IPS DF 19.7 (cell line): ENCODE measurements at regions not wholly inside any gene's neighbourhood (a gene's known extent, or its start where the extent isn't known, plus 50 kb on each side); places are given as distances from the start of the nearest gene placed in this dataset.

Source experiments
- DNase-seq: peaks from one replicate; pipeline ENCODE4 v3.0.0-alpha.2; 2013; ENCODE audit warnings: low read depth, low spot score

DNA sequence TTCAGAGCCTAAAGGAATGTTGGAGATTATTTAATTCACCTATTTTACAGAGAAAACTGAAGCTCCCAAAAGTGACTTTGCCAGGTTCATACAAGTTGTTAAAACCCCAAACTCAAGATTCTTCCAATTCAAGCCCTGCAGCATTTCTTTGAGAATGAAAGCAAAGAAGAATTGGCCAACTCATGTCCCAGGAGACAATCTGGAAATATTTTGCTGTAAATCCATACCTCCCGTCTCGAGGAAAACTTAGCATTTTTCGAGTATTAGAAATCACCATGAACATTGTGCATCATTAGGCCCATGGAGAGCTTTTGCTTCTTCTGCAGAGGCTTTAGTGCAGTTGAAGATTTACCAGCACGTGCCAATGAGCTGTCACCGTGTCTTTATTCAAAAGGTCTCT lies 176.4 kb upstream of the KCNJ16 start:
- DNase-seq, result no peak

DNA sequence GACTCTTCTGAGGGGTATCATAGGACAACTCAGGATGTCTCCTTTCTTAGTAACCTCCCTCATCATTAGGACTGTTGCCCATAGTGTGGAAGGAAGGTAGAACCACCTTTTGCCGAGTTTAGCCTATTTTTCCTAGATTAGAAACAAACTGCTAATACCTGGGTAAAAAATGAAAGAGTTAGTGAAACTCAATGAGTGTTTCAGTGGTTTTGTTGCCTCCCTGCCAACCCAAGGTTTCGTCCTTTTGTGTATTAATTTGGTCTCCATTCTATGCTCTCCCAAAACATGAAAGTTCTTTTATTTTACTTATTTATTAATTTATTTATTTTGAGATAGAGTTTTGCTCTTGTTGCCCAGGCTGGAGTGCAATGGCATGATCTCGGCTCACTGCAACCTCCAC lies 174.9 kb upstream of the KCNJ16 start:
- DNase-seq, result no peak

DNA sequence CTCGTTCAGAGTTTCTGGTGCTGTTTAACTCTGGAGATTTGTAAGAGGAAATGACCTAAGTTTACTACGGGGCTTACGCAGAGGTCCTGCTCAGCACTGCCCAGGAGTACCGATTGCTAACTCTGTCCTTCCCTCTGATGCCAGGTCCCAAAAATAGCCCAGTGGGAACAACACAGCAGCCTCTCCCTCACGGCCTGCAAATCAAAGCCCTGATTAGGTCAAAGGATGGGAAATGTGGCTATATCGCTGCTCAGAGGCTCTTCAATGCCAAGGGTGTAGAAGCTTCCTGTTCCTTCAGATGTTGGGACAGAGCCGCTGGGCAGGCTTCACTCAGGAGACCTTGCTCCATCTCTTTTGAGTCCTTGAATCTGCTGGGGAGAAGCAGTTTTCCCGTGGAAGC lies 174.2 kb upstream of the KCNJ16 start:
- DNase-seq, result no peak

DNA sequence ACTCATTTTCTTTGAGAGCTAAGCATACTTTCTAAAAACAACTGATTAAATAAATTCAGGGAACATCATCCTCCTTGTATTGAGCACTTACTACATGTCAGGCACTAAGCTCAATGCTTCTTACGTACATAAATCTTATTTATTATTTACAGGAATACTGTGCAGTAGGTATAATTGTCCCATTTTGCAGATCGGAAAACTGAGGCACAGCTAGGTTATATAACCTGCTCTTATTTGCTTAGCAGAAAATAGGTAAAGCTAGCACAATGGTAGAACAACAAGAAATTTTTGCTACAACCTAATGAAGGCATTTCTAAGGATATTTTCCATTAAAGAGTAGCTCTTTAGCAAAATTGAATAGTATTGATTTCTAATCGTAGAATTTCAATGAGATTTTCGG lies 168.7 kb upstream of the KCNJ16 start:
- no peak for DNase-seq

DNA sequence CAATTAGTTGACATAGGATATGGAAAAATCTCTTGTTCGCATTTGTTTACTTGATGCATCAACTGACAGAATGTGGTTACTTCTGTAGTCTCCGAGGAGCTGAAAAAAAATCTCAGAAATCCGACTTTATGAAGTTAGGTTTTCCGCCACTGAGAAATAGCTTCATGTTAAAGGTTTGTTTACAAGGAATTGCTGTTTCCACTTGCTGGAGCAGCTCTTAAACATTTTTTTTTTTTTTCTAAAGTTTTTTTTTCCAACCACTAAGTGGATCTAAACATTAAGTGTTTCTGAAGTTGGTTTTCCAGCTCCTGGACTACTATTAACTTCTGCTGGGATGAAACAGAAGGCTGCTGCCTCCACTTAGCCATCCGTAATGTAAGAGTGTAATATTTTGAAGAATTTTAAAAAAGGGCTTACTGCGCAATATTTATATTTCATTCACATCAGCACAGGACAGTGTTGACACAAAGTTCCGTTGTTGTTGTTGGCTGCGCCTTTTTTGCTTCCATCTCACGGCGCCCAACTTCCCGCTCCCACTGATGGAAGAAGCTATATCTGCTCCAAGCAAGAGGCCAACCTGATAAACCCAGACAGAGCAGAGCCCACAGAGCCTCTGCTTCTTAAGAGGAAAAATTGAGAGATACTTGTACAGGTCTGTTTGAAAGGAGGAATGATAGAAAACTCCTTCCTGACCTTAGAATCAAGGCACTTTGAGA lies 167.7 kb upstream of the KCNJ16 start:
- no peak for DNase-seq

DNA sequence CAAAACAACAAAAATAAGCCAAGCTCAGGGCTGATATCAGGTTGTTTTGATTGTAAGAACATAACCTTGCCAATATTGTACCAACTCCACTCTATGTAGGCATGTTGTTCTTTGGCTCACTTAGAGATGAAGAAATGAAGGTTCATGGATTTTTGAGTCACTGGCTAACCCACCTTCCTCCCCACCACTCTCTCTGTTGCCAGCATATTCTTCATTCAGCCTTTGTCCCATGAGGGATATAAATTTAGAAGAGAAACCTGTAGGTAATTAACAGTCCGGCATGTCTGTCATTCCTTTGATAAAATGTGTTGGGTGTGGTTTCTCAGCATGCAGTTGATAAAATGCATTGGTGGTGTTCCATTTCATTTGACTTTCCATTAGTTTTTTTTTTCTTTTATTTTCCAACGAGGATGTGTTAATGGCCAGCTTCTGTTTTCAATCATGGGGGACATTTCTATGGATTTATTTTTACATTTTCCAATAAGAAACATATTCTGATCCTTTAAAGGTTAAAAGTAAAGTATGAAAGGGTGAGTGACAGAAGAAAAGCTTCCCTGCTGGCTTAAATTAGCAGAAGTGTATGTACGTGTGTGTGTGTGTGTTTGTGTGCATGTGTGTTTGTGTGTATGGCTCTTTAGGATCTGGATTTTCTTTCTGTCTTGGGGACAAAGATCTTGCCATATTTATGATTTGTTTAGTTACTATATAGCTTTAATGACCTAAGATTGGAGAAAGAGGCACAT lies 166.2 kb upstream of the KCNJ16 start:
- DNase-seq, result no peak

DNA sequence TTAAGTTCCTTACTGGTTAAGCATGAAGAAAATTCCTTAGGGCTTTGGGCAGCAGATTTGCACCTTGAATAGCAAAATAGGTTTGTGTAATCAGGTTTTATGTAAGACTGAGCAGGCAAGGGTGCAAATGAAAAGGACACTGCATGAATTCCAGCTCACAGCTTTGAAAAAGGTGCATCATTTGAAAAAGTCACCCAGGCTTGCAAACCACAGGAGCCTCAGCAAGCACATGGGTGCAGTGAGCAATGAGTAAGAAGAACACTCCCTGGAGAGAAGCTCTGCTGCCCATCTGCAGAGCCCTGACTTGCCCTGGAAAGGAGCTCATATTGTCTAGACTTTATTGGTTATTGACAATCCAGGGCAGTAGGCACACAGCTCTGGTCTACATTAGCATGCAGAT lies 165.6 kb upstream of the KCNJ16 start:
- DNase-seq, result no peak

DNA sequence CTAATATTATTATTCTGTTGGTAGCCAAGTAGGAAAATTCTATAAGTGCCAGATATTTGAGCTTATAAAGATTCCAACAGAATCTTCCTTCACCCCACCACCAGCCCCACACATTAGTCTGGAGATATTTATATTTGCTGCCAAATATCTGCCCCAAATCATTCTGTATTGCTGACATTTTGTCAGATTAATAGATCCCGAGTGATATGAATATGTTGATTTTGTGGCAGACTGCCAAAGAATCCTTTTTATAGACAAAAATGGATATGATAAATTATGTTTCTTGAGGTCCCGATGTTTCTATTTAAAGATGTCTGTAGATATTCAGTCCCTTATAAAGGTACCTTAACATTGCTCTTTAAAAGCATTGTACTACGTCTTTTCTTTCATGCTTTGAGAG lies 162.2 kb upstream of the KCNJ16 start:
- DNase-seq, result no peak

DNA sequence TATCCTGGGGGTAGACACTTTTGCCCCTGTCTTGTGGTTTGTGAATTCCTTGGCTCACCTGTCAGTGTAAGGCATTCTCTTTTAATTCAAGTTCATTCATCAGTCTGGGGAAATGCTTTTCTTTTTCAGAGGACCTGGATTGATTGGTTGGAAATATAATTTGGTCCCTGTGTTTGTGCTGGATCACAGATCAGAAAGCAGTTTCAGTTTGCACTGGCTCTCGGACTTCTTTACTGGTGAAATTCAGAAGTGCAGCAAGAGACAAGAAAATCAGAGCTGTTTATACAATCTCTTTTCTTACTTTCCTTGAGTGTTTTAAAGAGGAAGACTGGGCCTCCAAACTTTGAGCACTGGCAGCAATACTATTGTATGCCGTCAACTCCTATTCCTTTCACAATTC lies 161.8 kb upstream of the KCNJ16 start:
- DNase-seq, result no peak

DNA sequence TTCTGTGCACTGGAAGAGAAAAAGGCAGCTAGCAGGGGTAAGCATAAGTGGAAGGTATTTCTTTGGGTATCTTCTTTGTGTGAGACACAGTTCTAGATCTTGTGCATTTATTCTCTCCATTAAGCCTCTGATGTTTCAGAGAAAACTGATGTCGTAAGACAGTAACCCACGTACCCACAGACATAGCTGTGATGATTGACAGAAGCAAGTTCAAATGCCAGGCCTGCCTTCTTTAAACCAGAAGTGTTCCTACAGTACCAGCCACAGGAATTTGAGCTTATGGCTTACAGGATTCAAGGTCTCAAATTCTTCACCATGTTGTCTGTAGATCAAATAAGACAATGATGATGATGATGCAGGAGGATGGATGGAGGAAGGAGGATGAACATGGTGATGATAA lies 161.4 kb upstream of the KCNJ16 start:
- DNase-seq, result no peak

DNA sequence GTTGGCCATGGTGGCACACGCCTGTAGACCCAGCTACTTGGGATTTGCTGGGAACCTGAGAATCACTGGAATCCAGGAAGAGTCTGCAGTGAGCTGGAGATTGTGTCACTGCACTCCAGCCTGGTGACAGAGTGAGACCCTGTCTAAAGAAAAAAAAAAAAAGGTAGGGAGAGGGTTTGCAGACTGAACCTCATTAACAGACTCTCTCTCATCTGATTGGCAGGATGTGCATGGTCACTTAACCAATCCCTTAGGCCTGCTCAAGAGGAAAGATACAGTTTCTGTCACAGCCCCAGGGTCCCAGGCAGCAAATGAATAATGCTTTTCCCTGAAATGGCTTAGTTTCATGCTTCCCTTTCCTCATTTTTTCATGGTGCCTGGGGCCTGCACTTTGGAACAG lies 160.5 kb upstream of the KCNJ16 start:
- no peak for DNase-seq

DNA sequence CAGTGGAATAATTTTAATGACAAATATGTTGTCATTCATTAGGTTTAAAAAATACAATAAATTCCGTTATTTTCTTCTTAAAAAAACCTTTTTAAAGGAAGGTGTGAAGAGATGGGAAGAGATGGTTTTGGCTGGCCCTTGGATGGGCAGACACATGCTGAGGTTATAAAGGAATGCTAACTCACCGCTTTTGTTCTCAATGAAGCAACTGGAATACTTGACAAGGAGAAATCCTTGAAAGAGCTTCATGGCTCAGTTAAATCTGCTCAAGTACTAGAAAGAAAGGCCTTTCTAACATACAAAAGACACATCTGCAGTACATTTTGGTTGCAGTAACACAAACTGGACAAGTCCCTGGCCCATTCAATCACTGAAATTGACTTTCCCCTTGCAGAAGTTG lies 158.3 kb upstream of the KCNJ16 start:
- DNase-seq, result peak; percentile 3

DNA sequence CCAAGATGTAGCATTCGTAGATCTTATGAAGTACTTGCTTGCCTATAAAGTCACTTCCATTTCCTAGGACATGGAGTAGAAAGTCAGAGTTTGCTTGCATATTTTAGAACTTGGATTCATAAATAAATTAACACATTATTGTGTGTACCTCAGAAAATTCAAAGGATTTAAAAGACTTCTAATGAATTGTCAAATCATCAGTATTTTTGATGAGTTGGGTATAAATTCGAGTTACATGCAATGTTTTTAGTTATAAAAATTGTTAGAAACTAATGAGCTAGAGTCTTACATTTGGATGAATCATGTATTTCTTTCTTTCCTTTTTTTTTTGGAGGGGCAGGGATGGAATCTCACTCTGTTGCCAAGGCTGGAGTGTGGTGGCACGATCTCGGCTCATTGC lies 156.9 kb upstream of the KCNJ16 start:
- DNase-seq, result no peak

DNA sequence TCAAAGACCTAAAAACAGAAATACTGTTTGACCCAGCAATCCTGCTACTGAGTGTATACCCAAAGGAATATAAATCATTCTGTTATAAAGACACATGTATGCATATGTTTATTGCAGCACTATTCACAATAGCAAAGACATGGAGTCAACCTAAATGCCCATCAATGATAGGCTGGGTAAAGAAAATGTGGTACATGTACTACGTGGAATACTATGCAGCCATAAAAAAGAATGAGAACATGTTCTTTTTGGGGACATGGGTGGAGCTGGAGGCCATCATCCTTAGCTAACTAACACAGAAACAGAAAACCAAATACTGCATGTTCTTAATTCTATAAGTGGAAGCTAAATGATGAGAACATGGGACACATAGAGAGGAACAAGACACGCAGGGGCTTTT lies 155.2 kb upstream of the KCNJ16 start:
- DNase-seq, result no peak

DNA sequence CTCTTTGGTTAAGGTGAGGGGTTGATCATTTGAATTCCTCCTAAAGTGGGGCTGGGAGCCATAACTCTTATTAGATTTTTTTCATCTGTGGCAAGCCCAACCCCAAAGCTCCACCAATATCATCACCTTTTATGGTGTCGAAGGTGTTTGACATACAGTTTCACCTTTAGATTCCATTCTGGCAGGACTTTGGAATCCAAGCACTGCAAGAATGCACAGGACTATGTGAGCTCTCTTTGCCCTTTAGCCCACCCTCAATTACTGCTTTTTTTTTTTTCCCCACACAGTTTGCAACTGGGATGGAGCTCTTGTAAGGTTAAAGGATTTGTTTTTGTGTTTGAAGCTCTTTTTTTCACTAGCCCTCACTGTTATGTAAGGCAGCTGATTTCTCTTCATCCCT lies 154.0 kb upstream of the KCNJ16 start:
- no peak for DNase-seq

DNA sequence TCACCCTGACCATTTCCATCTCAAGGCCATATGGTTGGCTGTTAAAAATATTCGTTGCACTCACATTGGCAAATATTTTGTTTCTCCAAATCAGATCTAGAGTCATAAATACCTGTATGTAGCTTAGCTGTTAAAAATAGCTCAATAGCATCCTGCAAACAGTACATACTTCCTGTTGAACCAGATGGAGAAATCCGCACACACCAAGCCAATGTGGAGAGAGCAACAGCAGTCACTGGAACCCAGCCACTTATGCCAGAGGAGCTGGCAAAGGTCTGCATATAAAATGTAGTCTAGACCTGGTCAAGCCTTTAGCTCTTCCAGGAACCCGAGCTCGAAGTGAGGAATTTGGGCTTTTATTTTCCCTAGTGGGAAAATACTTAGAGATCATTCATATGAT lies 146.4 kb upstream of the KCNJ16 start:
- no peak for DNase-seq

DNA sequence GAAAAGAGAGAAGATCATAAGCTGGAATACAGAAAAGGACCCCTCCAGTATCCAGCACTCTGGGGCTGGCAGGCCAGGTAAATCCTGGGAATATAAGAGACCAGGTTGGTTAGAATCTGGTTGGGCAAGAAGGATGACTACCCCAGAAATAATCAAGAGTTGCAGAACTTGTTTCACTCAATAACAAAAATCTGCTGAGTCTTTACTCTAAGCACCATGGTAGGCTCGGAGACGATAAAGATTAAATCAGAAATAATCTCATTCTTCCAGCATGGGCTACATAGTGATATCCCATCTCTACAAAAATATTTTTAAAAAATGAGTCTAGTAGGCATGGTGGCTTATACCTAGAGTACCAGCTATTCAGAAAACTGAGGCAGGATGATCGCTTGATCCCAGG lies 138.0 kb upstream of the KCNJ16 start:
- no peak for DNase-seq

DNA sequence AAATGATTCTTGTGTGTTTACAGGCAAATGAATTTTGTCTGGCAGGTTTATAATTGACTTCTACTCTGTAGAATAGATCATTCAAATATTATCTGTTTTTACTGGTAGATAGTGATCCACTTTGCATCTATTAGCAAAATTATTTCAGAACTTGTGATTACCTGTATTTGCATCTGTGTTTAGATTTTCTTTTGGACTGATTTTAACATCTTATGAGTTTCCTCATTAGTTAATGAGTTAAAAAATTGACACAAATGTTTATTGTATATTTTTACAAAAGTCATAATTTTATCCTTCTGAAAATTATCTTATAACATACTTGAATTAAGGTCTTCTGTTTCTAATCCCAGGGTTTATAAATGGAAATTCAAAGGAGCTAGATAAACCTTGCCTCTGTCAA lies 132.0 kb upstream of the KCNJ16 start:
- no peak for DNase-seq

DNA sequence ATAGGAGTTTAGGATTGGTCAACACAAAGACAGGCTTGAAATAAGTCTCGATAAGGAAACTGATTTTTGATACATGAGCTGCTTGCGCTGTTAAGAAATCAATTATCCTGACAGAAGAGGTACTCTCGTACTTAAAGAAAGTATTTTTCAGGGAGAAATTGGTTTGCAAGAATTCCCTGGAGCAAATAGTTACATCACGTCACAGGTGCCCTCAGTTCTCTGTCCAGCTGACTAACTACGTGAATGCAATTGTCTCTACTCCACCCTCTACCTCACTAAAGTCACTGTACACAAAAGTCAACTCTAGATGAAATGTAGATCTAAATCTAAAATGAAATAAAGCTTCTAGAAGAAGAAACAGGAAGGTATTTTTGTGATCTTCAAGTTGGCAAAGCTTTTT lies 130.6 kb upstream of the KCNJ16 start:
- no peak for DNase-seq

DNA sequence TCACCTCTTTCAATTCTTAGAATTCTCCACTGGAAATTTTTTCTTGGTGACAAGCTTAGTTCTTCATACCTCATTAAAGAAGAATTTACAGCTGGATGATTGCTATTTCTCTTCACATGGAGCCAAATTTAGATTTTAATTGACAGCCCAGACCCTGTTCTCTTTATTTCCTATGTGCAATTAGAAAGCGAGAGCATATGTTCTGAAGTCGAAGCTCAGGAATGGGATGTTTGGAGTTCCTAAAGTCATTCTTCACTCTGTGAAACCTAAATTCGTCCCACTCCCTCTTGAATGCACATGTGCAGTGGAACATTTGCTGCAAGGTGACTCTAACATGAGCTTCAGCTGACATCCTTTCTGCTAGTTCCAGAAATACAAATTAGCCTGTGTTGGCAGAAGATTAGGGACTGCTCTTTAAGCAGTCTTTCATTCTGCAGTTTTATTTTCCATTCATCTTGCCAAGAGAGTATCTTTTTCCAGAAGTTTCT lies 129.3 kb upstream of the KCNJ16 start:
- DNase-seq, result no peak

DNA sequence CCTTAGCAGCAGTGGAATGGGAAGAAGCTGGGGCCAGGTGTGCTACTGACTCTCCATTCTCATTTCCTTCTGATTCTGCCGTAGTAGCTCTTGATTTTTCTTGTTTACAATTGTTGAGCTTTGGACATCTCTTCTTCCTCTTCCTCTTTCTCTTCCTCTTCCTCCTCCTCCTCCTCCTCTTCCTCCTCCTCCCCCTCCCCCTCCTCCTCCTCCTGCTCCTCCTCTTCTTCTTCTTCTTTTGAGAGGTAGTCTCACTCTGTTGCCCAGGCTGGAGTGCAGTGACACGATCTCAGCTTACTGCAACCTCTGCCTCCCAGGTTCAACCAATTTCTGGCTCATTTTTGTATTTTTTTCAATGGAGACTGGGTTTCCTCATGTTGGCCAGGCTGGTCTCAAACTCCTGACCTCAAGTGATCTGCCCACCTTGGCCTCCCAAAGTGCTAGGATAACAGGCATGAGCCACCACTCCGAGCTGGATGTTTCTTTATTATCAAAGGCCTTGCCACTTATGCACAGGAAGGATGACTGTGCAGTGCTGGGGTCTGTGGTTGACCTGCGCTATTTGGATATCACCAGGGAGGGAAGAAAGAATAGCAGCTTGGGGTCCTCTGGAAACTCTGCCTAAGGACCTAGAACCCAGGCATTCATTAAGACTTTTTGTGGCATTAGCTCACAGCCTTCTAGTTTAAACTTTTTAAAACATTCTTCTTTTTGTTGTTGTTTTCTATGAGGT lies 127.8 kb upstream of the KCNJ16 start:
- no peak for DNase-seq

DNA sequence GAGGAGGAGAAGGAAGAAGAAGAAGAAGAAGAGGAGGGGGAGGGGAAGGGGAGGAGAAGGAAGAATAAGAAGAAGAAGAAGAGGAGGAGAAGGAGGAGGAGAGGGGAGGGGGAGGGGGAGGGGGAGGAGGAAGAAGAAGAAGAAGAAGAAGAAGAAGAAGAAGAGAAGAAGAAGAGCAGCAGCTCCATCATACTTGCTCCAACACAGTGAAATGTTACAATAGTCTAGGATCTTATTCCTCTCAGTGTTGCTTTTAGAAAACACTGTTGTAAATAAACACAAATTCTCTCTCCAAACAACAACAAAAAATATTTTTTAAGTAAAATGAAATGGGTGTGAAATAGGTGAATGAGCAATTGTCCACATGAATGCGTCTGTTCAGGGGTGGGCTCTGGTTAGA lies 126.6 kb upstream of the KCNJ16 start:
- DNase-seq, result no peak

DNA sequence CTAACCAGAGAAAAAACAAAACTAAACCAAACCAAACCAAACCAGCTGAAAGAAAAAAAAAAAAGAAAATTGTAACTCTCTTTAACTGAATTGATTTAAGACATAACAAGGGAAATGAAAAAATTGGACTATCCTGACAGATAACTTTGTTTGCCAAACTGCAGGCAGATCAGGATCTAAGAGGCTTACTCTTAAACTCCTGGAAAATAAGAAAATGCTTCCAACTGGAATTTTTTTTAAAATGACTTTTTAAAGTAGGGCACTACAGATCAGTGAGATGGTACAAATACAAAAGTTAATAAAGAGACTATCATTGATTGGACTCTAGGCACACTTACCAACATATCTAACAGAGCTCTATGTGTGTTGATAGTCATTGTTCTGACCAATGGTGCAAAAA lies 125.5 kb upstream of the KCNJ16 start:
- no peak for DNase-seq
